Colonic mucosa (tissue), 4 donors: ENCODE measurements at regions not wholly inside any gene's neighbourhood (a gene's known extent, or its start where the extent isn't known, plus 50 kb on each side); places are given as distances from the start of the nearest gene placed in this dataset.
A peak's percentile ranks its signal among the peaks of the same experiment; 100 is the strongest.

Experiments used
- DNase-seq: peaks from one replicate; pipeline ENCODE4 v3.0.0-alpha.2; 2020
- H3K27ac ChIP-seq: fragments of 200-600 bp; one replicate; pipeline ENCODE4 v1.8.0; 2021
- H3K27me3 ChIP-seq: fragments of 200-600 bp; one replicate; pipeline ENCODE4 v1.8.0; 2021
- H3K36me3 ChIP-seq: fragments of 200-600 bp; one replicate; pipeline ENCODE4 v1.8.0; 2021
- H3K4me1 ChIP-seq: fragments of 200-600 bp; one replicate; pipeline ENCODE4 v1.8.0; 2021; ENCODE audit warnings: mild to moderate bottlenecking
- H3K4me3 ChIP-seq: fragments of 200-600 bp; one replicate; pipeline ENCODE4 v1.8.0; 2021
- H3K9ac ChIP-seq, 2 donors: one replicate each; pipeline ENCODE4 v1.7.0; 2013; ENCODE audit warnings: control low read depth in 2 of 2, low read depth in 2 of 2, low read length in 2 of 2
- H3K9me3 ChIP-seq: fragments of 200-600 bp; one replicate; pipeline ENCODE4 v1.8.0; 2021
- CTCF ChIP-seq: fragments of 200-600 bp; IDR thresholded peaks from one replicate; pipeline ENCODE4 v1.8.0; 2022; ENCODE audit warnings: antibody characterized with exemption, mild to moderate bottlenecking
- intact Hi-C: fragments of 100-400 bp; cut with DNase I; formaldehyde crosslinking; loops from one replicate; pipeline ENCODE4 v1.14.1; 2022
- donor health status: healthy.
- donor health status: DM: no; HTN: no; CAD: no.
- donor health status: DM: no; HTN: no; CAD: no.

- peak; percentile 71 for DNase-seq
- intact Hi-C loops = no loop called here
- peaks cover 9% of the 10 kb centered on the region for H3K4me1 ChIP-seq
Measured at GRCh38 chr15:31440754-31441311, 114.2 kb downstream of the KLF13 start.

GRCh38 chr15:31442226-31442625 is 115.6 kb downstream of the KLF13 start:
- Histone ChIP-seq H3K9ac (no peak overlapping the region), H3K4me1 (peaks cover 4% of the 10 kb centered on the region), H3K27ac (no peak overlapping the region), H3K27me3 (no peaks in the 10 kb centered on the region), H3K9me3 (no peaks in the 10 kb centered on the region), H3K36me3 (no peaks in the 10 kb centered on the region), H3K4me3 (no peak overlapping the region)
- no peak for TF ChIP-seq CTCF
- DNase-seq = peak; percentile 52
- intact Hi-C loops = no loop called here

More at GRCh38 chr15:31440754-31441311, 114.2 kb downstream of the KLF13 start:
- Histone ChIP-seq H3K4me3 (peak overlapping the region; percentile 48), H3K9ac (peak overlapping the region; percentile 49 to 58), H3K9me3 (no peaks in the 10 kb centered on the region), H3K36me3 (no peaks in the 10 kb centered on the region), H3K27me3 (no peaks in the 10 kb centered on the region), H3K27ac (peak overlapping the region; percentile 61)
- no peak for TF ChIP-seq CTCF

GRCh38 chr15:31442699-31443111 is 116.1 kb downstream of the KLF13 start:
- Histone ChIP-seq H3K9ac (no peak overlapping the region), H3K4me3 (no peak overlapping the region), H3K9me3 (no peaks in the 10 kb centered on the region), H3K36me3 (no peaks in the 10 kb centered on the region), H3K4me1 (peaks cover 4% of the 10 kb centered on the region), H3K27ac (no peak overlapping the region), H3K27me3 (no peaks in the 10 kb centered on the region)
- no peak for DNase-seq
- intact Hi-C loops = no loop called here
- no peak for TF ChIP-seq CTCF

GRCh38 chr15:31444844-31445243 is 118.2 kb downstream of the KLF13 start:
- H3K4me1 ChIP-seq = peaks cover 4% of the 10 kb centered on the region
- no peak for DNase-seq

GRCh38 chr15:31446546-31446945 is 119.9 kb downstream of the KLF13 start:
- H3K36me3 ChIP-seq = no peaks in the 10 kb centered on the region
- no peak for TF ChIP-seq CTCF
- H3K9ac ChIP-seq = no peak overlapping the region
- H3K27me3 ChIP-seq = no peaks in the 10 kb centered on the region
- H3K4me1 ChIP-seq = peaks cover 3% of the 10 kb centered on the region
- H3K4me3 ChIP-seq = no peak overlapping the region
- H3K9me3 ChIP-seq = no peaks in the 10 kb centered on the region
- DNase-seq = no peak
- intact Hi-C loops = no loop called here
- H3K27ac ChIP-seq = no peak overlapping the region

More at GRCh38 chr15:31444844-31445243, 118.2 kb downstream of the KLF13 start:
- intact Hi-C loops = no loop called here
- no peaks in the 10 kb centered on the region for H3K9me3 ChIP-seq
- no peak for TF ChIP-seq CTCF
- no peak overlapping the region for H3K9ac ChIP-seq
- H3K36me3 ChIP-seq = no peaks in the 10 kb centered on the region
- H3K4me3 ChIP-seq = no peak overlapping the region
- no peaks in the 10 kb centered on the region for H3K27me3 ChIP-seq
- no peak overlapping the region for H3K27ac ChIP-seq
